Fibroblast of peridontal ligament (primary cell): ENCODE measurements at regions not wholly inside any gene's neighbourhood (a gene's known extent, or its start where the extent isn't known, plus 50 kb on each side); places are given as distances from the start of the nearest gene placed in this dataset.

Experiments used
- DNase-seq: peaks from one replicate; pipeline ENCODE4 v3.0.0-alpha.2; 2010; ENCODE audit errors: extremely low read depth

DNA sequence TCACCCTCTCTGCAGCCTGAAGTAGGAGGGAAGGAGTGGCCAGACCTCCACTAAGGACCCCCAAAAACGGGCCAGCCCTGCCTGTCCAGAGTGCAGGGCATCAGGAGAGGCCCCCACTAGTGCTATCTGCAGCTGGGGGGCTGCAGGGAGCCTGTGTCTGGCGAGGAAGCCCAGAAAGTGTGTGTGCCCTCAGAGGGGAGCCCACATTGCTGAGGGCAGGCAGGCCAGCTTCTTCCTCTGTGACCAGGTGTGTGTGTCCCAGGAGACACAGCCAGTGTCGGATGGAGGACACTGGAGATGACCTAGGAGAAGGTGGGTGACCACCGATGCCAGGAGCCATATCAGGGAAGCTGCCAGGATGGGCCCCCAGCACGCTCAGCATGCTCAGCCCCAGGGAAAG is 218.7 kb downstream of the IRX2 start:
- no peak for DNase-seq

DNA sequence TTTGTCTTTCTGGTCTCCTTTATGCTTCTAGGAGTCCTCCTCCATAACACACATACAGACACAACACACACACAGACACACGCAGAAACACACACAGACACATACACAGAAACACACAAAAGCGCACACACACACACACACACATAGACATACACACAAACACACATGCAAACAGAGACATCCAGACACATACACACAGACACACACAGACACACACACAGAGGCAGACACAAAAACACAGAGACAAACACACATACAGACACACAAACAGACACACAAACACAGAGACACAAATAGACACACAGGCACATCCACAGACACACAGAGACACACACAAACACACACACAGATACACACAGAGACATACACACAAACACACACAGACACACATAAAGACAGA is 220.2 kb downstream of the IRX2 start:
- no peak for DNase-seq

DNA sequence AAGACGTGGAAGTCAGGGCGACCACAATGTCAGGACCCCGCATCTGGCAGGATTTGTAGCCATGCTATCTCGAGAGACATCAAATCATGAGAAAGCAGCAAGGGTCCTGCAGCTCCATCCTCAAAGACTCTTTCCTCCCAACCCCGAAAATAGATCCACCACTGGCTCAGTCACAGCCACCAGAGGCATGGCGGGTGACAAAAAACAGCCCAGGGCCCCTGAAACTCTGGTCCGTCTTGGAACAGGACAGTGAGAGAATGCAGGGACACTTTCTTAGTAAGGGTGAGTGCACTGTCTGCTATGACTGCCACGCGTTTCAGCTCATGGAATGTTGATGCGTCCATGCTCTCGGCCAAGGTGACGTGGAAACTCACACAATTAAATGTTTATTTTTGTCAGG is 220.9 kb downstream of the IRX2 start:
- no peak for DNase-seq

DNA sequence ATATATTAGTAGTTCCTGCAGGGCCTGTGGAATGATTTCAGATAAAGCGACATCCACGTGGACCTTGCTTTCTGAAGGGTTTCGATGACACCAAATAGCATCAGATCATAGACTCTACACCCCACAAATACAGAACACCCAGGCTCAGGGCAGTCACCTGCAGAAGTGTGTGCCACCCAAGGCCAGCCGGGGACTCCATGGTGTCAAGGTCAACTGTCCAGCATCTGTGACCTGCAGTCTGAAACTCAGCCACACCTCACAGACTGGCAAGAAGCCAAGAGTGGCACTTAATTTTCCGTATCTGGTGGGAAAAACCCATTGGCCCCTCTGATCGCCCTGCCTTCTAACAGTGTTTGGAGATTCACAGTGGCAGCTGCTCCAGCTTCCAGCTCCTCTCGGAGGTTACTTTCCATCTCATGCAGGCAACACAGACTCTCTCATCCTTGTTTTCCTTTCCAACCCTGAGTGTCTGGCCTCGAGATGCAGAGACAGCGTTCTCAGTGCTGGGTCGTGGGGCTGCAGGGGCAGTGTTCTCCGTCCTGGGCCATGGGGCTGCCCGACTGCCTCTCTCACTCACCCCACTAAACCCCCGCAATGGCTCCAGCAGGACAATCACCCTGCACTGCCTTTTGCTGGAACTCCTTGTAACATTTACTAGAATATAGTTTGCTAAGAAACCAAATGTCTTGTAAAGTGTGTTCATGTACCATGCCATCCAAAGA is 221.9 kb downstream of the IRX2 start:
- DNase-seq = no peak

DNA sequence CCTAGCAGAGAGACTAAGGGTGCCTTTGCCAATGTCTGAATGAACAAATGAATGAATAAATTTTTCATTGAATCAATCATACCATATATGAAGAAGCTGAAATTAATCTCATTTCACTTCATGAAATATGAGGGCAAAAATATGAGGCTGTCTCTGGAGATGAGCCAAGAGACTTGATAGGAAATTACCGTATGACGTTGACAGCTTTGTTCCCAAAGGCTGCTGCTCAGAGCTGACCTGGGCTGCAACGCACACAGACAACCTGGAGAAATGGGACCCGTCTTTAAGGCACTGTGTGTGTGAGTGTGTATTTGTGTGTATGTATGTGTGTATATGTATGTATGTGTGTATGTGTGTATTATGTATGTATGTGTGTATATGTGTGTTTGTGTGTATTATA is 226.1 kb downstream of the IRX2 start:
- DNase-seq = no peak

- no peak for DNase-seq
Observed at GRCh38 chr5:2524620-2525019, 226.9 kb downstream of the IRX2 start.

- no peak for DNase-seq
Observed at GRCh38 chr5:2523180-2523579, 228.3 kb downstream of the IRX2 start.

GRCh38 chr5:2522372-2522771 is 229.1 kb downstream of the IRX2 start:
- DNase-seq = no peak

DNA sequence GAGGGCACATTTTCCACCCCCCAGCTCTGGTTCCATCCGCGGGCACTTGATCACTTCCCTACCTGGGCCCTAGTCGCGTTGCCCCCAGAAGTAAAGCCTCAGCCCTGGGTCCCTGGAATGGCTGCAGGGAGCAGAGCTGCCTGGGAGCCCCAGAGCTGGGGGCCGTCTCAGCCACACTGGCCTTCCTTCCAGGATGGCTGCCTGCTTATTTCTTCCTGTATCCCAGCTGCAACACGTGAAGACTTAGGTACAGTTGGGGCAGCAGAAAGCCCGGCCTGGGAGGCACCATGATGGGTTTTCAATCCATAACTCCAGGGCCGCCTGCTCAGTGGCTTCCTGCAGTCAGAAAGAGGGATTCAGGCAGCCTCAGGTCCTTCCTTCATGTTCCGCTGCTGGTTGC is 232.3 kb downstream of the IRX2 start:
- DNase-seq = no peak

DNA sequence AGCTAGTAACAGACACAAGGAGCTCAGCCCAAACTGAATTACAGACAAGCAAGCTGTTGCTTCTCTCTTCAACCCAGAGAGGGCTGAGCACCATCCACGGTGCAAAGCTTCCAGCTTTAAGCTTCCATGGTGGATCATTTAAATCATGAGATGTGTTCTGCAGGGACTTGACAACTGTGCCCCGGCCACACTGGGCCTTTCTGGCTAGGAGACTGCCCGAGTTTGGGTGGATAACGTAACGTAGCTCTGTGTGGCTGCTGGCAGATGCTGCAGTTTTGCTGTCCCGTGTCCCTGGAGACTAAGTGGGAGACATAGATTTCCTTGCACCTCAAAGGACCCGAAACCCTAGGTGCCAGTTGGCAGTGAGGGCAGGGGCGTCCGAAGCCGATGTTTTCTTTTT is 234.0 kb downstream of the IRX2 start:
- no peak for DNase-seq

DNA sequence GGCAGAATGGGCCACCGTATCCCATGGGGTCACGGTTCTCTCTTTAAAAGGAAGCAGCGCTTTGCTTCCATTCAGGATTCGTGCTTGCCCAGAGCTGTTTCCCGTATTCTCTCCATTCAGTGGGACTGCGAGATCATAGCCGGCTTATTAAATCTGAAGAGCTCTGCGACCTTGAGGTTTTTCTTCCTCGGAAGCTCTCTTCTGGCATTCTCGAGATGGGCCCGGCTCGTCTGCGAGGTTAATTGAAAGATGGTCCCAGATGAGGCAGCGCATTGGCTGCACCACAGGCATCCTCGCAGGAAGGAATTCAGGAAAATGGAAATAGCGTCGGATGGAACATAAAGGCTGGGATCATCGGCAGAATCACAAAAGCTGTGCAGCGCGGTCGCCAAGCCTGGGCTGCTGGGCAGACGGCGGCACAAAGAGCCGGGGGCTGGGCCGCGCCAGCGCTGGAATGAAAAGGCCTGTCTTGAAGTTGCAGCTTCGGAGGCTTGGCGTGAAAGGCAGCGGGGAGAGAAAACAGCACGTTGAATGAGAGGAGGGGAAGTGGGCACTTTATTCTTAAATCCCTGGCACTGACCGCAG is 236.2 kb downstream of the IRX2 start:
- no peak for DNase-seq

GRCh38 chr5:2514484-2514883 is 237.0 kb downstream of the IRX2 start:
- DNase-seq = no peak

DNA sequence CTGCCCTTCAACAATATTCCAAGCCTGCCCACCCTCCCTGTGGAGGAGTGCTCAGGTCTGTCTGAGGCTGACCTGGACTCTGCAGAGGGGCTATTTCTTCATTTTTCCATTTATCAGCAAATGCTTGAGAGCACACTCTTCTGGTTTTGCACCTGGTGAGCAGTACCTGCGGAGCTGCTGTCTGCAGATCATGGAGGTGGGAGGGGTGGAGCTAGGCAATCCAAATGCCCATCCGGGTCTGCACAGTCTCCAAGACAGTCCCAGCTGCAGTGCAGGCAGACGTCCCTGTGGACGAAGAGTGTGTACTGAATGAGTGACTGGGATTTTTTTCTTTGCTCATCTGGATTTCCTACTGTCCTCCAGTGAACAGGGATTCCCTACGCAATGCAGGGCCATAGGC is 239.8 kb downstream of the IRX2 start:
- DNase-seq = no peak

GRCh38 chr5:2511126-2511525 is 240.4 kb downstream of the IRX2 start:
- DNase-seq = no peak

DNA sequence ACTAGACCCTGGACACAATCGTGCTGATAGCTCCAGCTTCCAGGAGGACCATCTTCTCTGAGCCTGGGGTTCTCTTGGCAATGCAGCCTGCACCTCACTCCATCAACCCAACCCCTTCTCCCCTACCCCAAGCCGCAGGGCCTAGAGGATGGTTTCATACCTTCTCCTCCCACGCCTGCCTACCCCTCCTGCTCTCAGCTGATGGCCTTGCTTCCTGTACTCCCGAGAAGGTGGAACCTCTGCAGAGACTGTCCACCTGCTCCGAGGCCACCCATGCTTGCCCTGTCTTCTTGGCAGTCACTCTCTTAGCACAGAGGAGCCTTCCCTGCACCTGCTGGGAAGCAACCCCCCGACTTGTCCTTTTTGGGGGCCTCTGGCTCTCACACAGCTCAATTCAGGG is 241.9 kb downstream of the IRX2 start:
- no peak for DNase-seq

- DNase-seq = no peak
Observed at GRCh38 chr5:2508514-2508913, 243.0 kb downstream of the IRX2 start.

DNA sequence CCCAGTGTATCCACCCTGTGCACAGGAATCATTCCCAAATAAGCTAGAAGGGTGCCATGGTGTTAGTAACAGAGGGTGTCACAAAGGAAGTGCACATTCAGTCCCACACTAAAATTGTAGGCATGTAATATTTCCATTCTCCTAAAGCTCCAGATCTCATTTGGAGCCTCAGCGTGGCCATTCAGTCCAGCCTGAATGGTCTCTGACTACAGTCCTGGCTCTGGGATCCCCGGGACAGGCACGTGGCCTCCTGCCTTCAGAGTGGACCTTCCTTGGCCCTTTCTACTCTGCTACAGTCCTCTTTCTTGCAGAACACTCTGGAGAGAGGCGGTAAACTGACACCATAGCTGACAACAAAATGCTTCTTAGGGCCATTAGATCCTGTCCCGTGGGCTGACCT is 243.9 kb downstream of the IRX2 start:
- no peak for DNase-seq

DNA sequence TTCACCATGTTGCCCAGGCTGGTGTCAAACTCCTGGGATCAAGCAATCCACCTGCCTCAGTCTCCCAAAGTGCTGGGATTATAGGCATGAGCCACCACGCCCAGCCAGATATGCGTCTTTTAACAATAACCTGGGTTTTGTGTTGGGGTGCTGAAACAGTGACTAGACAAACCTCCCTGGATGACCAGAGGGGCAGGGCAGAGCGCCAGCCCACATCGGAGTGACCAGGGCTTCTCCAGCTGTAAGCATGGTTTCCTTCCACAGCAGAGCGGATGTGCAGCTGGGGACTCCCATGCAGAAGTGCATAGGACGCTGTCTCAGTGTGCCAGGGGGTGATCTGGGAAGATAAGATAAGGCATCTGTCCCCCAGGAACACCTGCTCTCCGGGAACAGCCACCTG is 244.9 kb downstream of the IRX2 start:
- no peak for DNase-seq

DNA sequence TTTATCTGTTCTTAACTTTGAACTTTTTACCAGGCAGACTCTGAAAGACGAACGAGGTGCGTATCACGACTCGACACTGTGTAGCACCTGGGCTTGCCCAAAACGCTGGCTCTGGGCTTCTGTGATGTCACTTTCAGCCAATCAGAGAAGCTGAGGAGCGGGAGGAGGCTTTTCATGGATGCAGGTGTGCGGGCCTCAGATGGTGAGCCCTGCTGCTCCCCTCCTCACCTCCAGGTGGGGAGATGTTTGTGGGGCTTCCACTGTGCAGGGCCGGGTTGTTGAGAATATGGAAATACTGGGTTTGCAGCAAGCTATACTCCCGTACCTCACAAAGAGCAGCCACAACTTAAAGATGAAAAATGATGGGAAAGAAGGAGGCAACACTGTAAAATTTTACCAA is 246.3 kb downstream of the IRX2 start:
- DNase-seq = no peak

DNA sequence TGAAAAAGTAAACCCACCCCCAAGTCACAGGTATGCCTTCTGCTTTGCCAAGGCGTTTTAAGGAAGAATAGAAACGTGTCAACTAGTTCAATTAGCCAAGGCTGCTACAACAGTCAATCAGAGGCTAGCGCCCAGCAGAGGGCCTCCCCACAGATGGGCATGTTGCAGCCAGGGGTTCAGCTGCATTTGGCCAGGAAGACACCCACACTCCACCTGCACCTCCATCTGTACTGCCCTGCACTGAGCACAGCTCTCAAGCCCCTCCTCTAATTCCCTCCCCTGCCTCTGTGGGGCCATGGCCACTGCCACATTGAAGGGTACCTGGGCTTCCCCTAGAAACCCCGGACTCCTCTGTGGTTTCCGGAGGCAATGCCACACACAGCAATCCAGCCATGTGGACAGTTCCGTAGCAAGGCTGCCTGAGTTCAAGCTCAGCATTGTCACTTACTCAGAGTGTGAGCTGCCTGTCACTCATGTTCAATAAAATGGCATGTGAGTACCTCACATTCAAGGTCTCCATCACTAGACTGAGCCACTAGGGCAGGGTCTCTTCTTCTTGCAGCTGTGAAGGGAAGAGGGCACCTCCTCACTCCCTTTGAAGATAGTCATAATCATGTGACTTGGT is 248.4 kb downstream of the IRX2 start:
- no peak for DNase-seq

DNA sequence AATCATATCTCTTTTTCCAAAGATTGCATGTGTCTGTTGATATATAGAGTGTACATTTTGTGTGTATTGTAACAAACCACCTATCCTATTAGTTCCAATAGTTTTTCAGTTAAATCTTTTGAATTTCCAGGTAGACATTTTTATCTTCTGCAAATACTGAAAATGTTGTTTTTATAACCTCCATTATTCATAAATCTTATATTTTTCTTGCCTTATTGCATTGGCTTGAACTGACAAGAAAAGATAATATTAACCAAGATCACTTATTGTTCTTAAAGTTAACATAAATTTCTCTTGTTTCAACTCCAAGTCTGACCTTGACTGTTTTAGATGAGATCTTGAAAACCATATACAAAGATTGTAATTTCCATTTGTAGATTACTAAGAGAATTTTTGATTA is 251.6 kb downstream of the IRX2 start:
- DNase-seq = no peak

GRCh38 chr5:2496891-2497290 is 254.6 kb downstream of the IRX2 start:
- no peak for DNase-seq

DNA sequence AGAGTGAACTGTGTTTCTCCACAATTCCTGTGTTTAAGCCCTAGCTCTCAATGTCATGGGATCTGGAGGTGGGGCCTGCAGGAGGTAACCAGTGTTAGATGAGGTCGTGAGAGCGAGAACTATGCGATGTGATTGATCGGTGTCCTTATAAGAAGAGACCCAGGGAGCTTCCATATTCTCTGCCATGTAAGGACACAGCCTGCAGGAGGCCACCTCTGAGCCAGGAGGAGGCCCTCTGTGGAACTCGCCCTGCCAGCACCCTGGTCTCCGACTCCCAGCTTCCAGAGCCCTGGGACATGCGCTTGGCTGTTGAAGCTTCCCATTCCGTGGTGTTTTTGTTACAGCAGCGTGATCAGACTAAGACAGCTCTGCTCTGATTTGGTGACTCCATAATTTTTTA is 255.4 kb downstream of the IRX2 start:
- no peak for DNase-seq

DNA sequence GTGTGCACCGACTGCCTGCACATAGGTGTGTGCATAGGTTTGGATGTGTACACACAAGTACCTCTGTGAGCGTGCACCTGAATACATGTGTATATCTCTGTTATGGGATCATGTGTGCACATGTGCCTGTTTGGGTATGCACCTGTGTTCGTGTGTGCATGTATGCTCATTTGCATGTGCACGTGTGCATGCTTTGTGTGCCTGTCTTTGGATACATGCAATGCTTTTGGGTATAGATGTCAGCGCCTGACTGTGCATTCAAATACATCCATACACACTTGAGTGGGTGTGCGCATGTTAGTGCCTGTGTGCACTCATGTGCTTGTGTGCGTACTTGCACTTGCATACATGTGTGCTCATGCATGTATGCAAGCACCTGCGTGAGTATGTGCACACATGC is 258.1 kb downstream of the IRX2 start:
- DNase-seq = no peak
